GM13977 (cell line): ENCODE measurements at regions not wholly inside any gene's neighbourhood (a gene's known extent, or its start where the extent isn't known, plus 50 kb on each side); places are given as distances from the start of the nearest gene placed in this dataset.

Source experiments
- DNase-seq: peaks from one replicate; pipeline ENCODE4 v3.0.0; 2012; ENCODE audit warnings: low spot score
- CTCF ChIP-seq: IDR thresholded peaks from 2 replicates; pipeline ENCODE4 v1.5.1; 2012; ENCODE audit warnings: mild to moderate bottlenecking, control low read depth; ENCODE audit not compliant: insufficient read depth; ENCODE audit errors: extremely low read depth, missing control alignments
- in situ Hi-C: fragments of 300-500 bp; cut with MboI; formaldehyde crosslinking; loops from one replicate; pipeline ENCODE4 v1.12.0; 2022; ENCODE audit warnings: low sequenced_read_pairs, low pct_unique_long_range_greater_than_20kb, mixed read lengths, inconsistent platforms; ENCODE audit not compliant: unreplicated experiment

DNA sequence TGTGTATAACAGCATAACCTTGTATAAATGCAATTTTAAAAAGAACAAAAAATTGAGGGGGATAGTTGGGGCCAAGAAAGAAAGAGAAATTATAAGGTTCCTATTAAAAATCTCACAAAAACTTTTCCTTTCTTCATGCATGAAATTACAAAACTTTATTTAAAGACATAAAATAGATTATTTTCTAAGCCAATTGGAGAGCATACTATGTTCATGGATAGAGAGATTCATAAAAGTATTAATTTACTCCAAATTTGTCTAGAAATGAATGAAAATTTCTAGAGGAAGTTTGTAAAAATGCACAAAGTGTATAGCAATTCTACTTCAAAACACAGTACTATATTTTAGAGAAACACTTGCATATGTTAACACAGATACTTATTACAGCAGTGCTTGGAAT is 200.4 kb downstream of the PCSK1 start:
- in situ Hi-C loops, result no loop called here
- DNase-seq, result no peak
- no peak for TF ChIP-seq CTCF

DNA sequence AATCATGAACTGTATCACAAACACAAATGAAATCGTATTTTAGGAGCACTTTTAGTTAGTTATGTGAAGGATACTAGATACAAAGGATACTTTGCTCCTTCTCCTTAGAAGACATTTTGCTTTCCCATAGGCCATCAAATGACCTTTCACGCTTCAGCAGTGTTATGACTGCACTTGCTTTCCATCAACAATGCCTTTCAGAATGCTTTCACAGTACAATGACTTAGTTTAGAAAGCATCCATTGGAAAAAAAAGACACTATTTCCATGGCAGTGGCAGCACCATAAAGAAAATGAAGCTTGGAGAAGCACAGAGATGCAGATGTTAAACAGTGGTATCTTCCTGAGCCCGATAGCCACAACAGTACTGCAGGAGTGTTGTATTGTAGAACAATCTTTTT is 203.9 kb downstream of the PCSK1 start:
- no peak for TF ChIP-seq CTCF
- in situ Hi-C loops, result no loop called here
- no peak for DNase-seq

- no peak for DNase-seq
- no peak for TF ChIP-seq CTCF
- in situ Hi-C loops, result no loop called here
Observed at GRCh38 chr5:96228408-96228807, 204.6 kb downstream of the PCSK1 start.

DNA sequence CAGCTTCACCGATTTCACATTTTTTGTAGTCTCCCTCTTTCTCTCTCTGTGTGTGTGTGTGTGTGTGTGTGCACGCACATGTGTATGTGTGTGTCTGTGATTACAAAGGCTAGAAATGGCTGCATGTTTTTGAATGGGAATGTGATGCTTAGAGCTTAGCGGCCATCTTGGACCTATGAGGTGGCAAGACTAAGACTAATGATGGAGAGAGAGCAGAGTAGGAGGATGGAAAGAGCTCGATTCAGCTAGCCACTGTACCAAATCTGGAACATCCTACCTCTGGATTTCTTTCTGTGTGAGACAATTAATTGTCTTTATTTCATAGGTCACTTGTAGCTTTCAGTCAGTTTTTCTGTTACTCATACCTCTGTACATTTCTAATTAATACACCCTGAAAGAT is 205.1 kb downstream of the PCSK1 start:
- in situ Hi-C loops, result no loop called here
- no peak for DNase-seq
- no peak for TF ChIP-seq CTCF

DNA sequence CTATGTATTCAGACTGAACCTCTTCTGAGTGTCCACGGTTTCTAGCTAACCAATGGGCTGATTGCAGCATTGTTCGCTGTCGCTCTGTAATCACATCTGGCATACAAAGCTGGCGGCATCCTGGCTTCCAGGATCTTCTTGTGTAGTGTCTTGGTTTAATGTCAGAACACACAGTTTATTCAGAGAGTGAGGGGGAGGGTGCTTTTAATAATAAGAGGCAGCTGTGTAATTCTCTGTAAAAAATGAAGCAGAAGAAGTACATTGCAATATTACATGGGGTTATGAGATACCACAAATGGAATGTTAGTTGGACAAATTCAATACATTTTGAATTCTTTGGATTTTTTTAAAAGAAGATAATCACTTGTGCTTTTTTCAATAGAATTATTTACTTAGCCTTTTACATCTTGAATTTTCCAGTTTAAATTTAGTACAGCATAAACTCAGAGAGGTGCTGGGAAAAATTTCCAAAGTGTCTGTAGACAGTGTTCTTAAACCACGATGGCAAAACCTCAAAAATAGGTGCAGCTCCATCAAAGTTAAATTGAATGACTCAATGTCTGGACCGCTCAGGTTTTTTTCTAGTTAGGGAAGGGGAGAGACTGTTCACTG is 206.0 kb downstream of the PCSK1 start:
- TF ChIP-seq CTCF, result no peak
- in situ Hi-C loops, result no loop called here
- DNase-seq, result no peak

- no peak for DNase-seq
- TF ChIP-seq CTCF, result no peak
- in situ Hi-C loops, result no loop called here
Observed at GRCh38 chr5:96222129-96222528, 210.9 kb downstream of the PCSK1 start.
